Loucy (cell line): ENCODE measurements at regions not wholly inside any gene's neighbourhood (a gene's known extent, or its start where the extent isn't known, plus 50 kb on each side); places are given as distances from the start of the nearest gene placed in this dataset.

Experiments
- EZH2phosphoT487 ChIP-seq: fragments of 200-600 bp; IDR thresholded peaks from 2 replicates; pipeline ENCODE4 v1.6.1; 2018; ENCODE audit warnings: antibody characterized with exemption, mild to moderate bottlenecking, moderate library complexity, borderline replicate concordance
- TF ChIP-seq, protein P1 (sequence below): fragments of 200-600 bp; sonication (generic); conservative IDR thresholded peaks from 2 replicates; pipeline ENCODE4 v1.5.1; 2014; ENCODE audit warnings: mild to moderate bottlenecking, antibody characterized with exemption, low read length

DNA sequence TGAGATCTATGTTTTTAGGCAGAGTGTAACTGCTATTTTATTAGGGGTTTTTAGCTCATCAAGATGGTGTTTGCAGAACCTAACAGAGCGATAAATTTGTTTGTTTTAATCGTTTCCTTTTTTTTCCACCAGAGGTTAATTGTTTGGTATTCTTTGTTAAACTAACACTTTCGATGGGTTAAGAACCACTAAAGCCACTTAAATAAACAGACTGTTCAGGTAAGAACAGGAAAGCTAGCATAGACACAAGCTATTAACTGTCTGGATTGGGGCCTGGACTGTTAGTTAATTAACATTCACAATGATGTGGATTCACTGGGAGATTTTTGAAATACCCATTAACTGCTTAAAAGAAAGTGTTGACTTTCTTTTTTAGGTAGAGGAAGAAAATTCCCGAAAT is 209.0 kb upstream of the COPS8 start:
- no peak for TF ChIP-seq EZH2phosphoT487
- TF ChIP-seq, protein P1, sequence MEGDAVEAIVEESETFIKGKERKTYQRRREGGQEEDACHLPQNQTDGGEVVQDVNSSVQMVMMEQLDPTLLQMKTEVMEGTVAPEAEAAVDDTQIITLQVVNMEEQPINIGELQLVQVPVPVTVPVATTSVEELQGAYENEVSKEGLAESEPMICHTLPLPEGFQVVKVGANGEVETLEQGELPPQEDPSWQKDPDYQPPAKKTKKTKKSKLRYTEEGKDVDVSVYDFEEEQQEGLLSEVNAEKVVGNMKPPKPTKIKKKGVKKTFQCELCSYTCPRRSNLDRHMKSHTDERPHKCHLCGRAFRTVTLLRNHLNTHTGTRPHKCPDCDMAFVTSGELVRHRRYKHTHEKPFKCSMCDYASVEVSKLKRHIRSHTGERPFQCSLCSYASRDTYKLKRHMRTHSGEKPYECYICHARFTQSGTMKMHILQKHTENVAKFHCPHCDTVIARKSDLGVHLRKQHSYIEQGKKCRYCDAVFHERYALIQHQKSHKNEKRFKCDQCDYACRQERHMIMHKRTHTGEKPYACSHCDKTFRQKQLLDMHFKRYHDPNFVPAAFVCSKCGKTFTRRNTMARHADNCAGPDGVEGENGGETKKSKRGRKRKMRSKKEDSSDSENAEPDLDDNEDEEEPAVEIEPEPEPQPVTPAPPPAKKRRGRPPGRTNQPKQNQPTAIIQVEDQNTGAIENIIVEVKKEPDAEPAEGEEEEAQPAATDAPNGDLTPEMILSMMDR, result no peak
